ENCODE measurements at regions not wholly inside any gene's neighbourhood (a gene's known extent, or its start where the extent isn't known, plus 50 kb on each side); places are given as distances from the start of the nearest gene placed in this dataset.
"Not testable (repeated sequence)": the region's sequence is repeated elsewhere in the genome, so short reads cannot be mapped to it uniquely, and the experiment has no call there.

- Histone ChIP-seq H3K36me3 (ENCODE audit: control insufficient read depth, insufficient read depth, low read length, severe bottlenecking) (no peaks in the 10 kb centered on the region), H3K9ac (ENCODE audit: low read length) (no peak overlapping the region), H3K4me1 (ENCODE audit: control insufficient read depth, insufficient read depth, low read length) (peaks cover 6% of the 10 kb centered on the region), H3K27me3 (replicated peaks; ENCODE audit: control insufficient read depth, insufficient read depth, low read length) (no peaks in the 10 kb centered on the region), H3K4me3 (ENCODE audit: low read length) (peak overlapping the region; percentile 65), H3K9me3 (ENCODE audit: control insufficient read depth, low read length) (no peaks in the 10 kb centered on the region)
- no peak for DNase-seq (ENCODE audit: low read depth)
Measured at GRCh38 chr6:10099529-10100140, 315.2 kb downstream of the TFAP2A start.

GRCh38 chr6:10098756-10099528, 315.9 kb downstream of the TFAP2A start:
- no peak for DNase-seq (ENCODE audit: low read depth)
- H3K4me3 ChIP-seq (ENCODE audit: low read length) = peak overlapping the region; percentile 65
- no peaks in the 10 kb centered on the region for H3K27me3 ChIP-seq (replicated peaks; ENCODE audit: control insufficient read depth, insufficient read depth, low read length)
- H3K9me3 ChIP-seq (ENCODE audit: control insufficient read depth, low read length) = peaks cover 1% of the 10 kb centered on the region
- no peaks in the 10 kb centered on the region for H3K36me3 ChIP-seq (ENCODE audit: control insufficient read depth, insufficient read depth, low read length, severe bottlenecking)
- H3K9ac ChIP-seq (ENCODE audit: low read length) = no peak overlapping the region
- H3K4me1 ChIP-seq (ENCODE audit: control insufficient read depth, insufficient read depth, low read length) = peaks cover 6% of the 10 kb centered on the region

GRCh38 chr6:10093282-10093681, 321.6 kb downstream of the TFAP2A start:
- Histone ChIP-seq H3K27me3 (replicated peaks; ENCODE audit: control insufficient read depth, insufficient read depth, low read length) (no peaks in the 10 kb centered on the region), H3K4me1 (ENCODE audit: control insufficient read depth, insufficient read depth, low read length) (no peaks in the 10 kb centered on the region), H3K9me3 (ENCODE audit: control insufficient read depth, low read length) (peaks cover 3% of the 10 kb centered on the region), H3K36me3 (ENCODE audit: control insufficient read depth, insufficient read depth, low read length, severe bottlenecking) (no peaks in the 10 kb centered on the region), H3K9ac (ENCODE audit: low read length) (no peak overlapping the region), H3K4me3 (ENCODE audit: low read length) (no peak overlapping the region)
- no peak for DNase-seq (ENCODE audit: low read depth)

- no peaks in the 10 kb centered on the region for H3K9me3 ChIP-seq (ENCODE audit: control insufficient read depth, low read length)
- no peak overlapping the region for H3K9ac ChIP-seq (ENCODE audit: low read length)
- H3K36me3 ChIP-seq (ENCODE audit: control insufficient read depth, insufficient read depth, low read length, severe bottlenecking) = no peaks in the 10 kb centered on the region
- H3K4me3 ChIP-seq (ENCODE audit: low read length) = no peak overlapping the region
- no peaks in the 10 kb centered on the region for H3K27me3 ChIP-seq (replicated peaks; ENCODE audit: control insufficient read depth, insufficient read depth, low read length)
- no peaks in the 10 kb centered on the region for H3K4me1 ChIP-seq (ENCODE audit: control insufficient read depth, insufficient read depth, low read length)
- DNase-seq (ENCODE audit: low read depth) = no peak
Measured at GRCh38 chr6:10084111-10084986, 330.5 kb downstream of the TFAP2A start.

- H3K9ac ChIP-seq (ENCODE audit: low read length) = no peak overlapping the region
- no peak for DNase-seq (ENCODE audit: low read depth)
- no peaks in the 10 kb centered on the region for H3K27me3 ChIP-seq (replicated peaks; ENCODE audit: control insufficient read depth, insufficient read depth, low read length)
- no peak overlapping the region for H3K4me3 ChIP-seq (ENCODE audit: low read length)
- H3K36me3 ChIP-seq (ENCODE audit: control insufficient read depth, insufficient read depth, low read length, severe bottlenecking) = no peaks in the 10 kb centered on the region
- H3K9me3 ChIP-seq (ENCODE audit: control insufficient read depth, low read length) = no peaks in the 10 kb centered on the region
- no peaks in the 10 kb centered on the region for H3K4me1 ChIP-seq (ENCODE audit: control insufficient read depth, insufficient read depth, low read length)
Measured at GRCh38 chr6:10082385-10082784, 332.5 kb downstream of the TFAP2A start.

GRCh38 chr6:10081957-10082356, 332.9 kb downstream of the TFAP2A start:
- no peak overlapping the region for H3K4me3 ChIP-seq (ENCODE audit: low read length)
- DNase-seq (ENCODE audit: low read depth) = no peak
- H3K9ac ChIP-seq (ENCODE audit: low read length) = no peak overlapping the region
- no peaks in the 10 kb centered on the region for H3K9me3 ChIP-seq (ENCODE audit: control insufficient read depth, low read length)
- no peaks in the 10 kb centered on the region for H3K36me3 ChIP-seq (ENCODE audit: control insufficient read depth, insufficient read depth, low read length, severe bottlenecking)
- H3K27me3 ChIP-seq (replicated peaks; ENCODE audit: control insufficient read depth, insufficient read depth, low read length) = no peaks in the 10 kb centered on the region
- no peaks in the 10 kb centered on the region for H3K4me1 ChIP-seq (ENCODE audit: control insufficient read depth, insufficient read depth, low read length)

GRCh38 chr6:10081075-10081474, 333.8 kb downstream of the TFAP2A start:
- Histone ChIP-seq H3K27me3 (replicated peaks; ENCODE audit: control insufficient read depth, insufficient read depth, low read length) (no peaks in the 10 kb centered on the region), H3K4me3 (ENCODE audit: low read length) (no peak overlapping the region), H3K9me3 (ENCODE audit: control insufficient read depth, low read length) (no peaks in the 10 kb centered on the region), H3K9ac (ENCODE audit: low read length) (no peak overlapping the region), H3K4me1 (ENCODE audit: control insufficient read depth, insufficient read depth, low read length) (no peaks in the 10 kb centered on the region), H3K36me3 (ENCODE audit: control insufficient read depth, insufficient read depth, low read length, severe bottlenecking) (no peaks in the 10 kb centered on the region)
- no peak for DNase-seq (ENCODE audit: low read depth)

GRCh38 chr6:10080561-10080960, 334.3 kb downstream of the TFAP2A start:
- Histone ChIP-seq H3K27me3 (replicated peaks; ENCODE audit: control insufficient read depth, insufficient read depth, low read length) (no peaks in the 10 kb centered on the region), H3K9me3 (ENCODE audit: control insufficient read depth, low read length) (no peaks in the 10 kb centered on the region), H3K4me3 (ENCODE audit: low read length) (no peak overlapping the region), H3K36me3 (ENCODE audit: control insufficient read depth, insufficient read depth, low read length, severe bottlenecking) (no peaks in the 10 kb centered on the region), H3K9ac (ENCODE audit: low read length) (no peak overlapping the region), H3K4me1 (ENCODE audit: control insufficient read depth, insufficient read depth, low read length) (no peaks in the 10 kb centered on the region)
- no peak for DNase-seq (ENCODE audit: low read depth)

GRCh38 chr6:10078581-10078980, 336.3 kb downstream of the TFAP2A start:
- H3K27me3 ChIP-seq (replicated peaks; ENCODE audit: control insufficient read depth, insufficient read depth, low read length) = no peaks in the 10 kb centered on the region
- DNase-seq (ENCODE audit: low read depth) = no peak
- H3K9ac ChIP-seq (ENCODE audit: low read length) = no peak overlapping the region
- no peaks in the 10 kb centered on the region for H3K9me3 ChIP-seq (ENCODE audit: control insufficient read depth, low read length)
- H3K36me3 ChIP-seq (ENCODE audit: control insufficient read depth, insufficient read depth, low read length, severe bottlenecking) = no peaks in the 10 kb centered on the region
- no peaks in the 10 kb centered on the region for H3K4me1 ChIP-seq (ENCODE audit: control insufficient read depth, insufficient read depth, low read length)
- no peak overlapping the region for H3K4me3 ChIP-seq (ENCODE audit: low read length)

GRCh38 chr6:10074726-10075125, 340.1 kb downstream of the TFAP2A start:
- not testable (repeated sequence) for H3K4me3 ChIP-seq (ENCODE audit: low read length); H3K27me3 ChIP-seq (replicated peaks; ENCODE audit: control insufficient read depth, insufficient read depth, low read length); H3K9ac ChIP-seq (ENCODE audit: low read length); DNase-seq (ENCODE audit: low read depth); H3K9me3 ChIP-seq (ENCODE audit: control insufficient read depth, low read length); H3K4me1 ChIP-seq (ENCODE audit: control insufficient read depth, insufficient read depth, low read length); H3K36me3 ChIP-seq (ENCODE audit: control insufficient read depth, insufficient read depth, low read length, severe bottlenecking)

- Histone ChIP-seq H3K4me3 (ENCODE audit: low read length) (no peak overlapping the region), H3K9ac (ENCODE audit: low read length) (no peak overlapping the region), H3K4me1 (ENCODE audit: control insufficient read depth, insufficient read depth, low read length) (no peaks in the 10 kb centered on the region), H3K36me3 (ENCODE audit: control insufficient read depth, insufficient read depth, low read length, severe bottlenecking) (no peaks in the 10 kb centered on the region), H3K27me3 (replicated peaks; ENCODE audit: control insufficient read depth, insufficient read depth, low read length) (no peaks in the 10 kb centered on the region), H3K9me3 (ENCODE audit: control insufficient read depth, low read length) (no peaks in the 10 kb centered on the region)
- DNase-seq (ENCODE audit: low read depth) = no peak
Measured at GRCh38 chr6:10073341-10073740, 341.5 kb downstream of the TFAP2A start.
